ENCODE measurements at regions not wholly inside any gene's neighbourhood (a gene's known extent, or its start where the extent isn't known, plus 50 kb on each side); places are given as distances from the start of the nearest gene placed in this dataset.

DNA sequence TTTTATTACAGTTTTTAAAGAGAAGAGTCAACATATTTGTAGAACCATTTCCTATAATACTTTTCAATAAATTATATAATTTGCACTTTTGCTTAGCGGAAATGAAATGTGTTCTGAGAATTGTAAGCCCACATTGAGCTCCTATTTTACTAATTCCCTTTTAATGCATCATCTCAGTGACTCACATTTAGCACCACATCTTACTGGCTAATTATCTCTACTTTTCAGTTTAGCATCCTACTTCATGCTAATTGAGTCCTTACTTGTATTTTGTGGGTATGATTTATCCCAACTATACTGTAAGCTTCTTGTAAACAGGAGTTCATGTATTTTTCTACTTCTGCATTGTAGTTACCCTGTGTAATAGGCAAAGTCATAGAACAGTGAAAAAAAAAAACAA lies 67.5 kb downstream of the TMX1 start:
- H3K4me3 ChIP-seq (ENCODE audit: low read length) = no peak overlapping the region
- no peak for TF ChIP-seq ZNF274 (IDR thresholded peaks at IDR 0.05; ENCODE audit: low read depth, low read length)

DNA sequence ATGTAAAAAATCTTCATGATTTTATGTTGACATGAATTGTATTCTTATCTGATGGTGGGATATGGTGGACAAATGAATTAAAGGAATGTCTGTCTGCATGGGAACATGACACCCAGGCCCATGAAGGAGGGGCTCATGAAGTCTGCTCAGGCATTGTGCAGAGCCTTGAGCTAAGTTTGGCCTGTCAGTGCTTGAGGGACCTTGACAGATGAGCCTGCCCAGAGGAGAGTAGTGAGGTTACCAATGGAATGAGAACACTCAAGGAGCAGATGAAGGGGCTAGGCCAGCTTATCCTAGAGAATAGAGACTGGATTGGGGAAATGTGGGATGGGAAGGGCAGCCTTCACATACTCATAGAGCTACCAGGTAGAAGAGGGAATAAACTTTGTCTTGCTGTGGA lies 68.8 kb downstream of the TMX1 start:
- H3K4me3 ChIP-seq (ENCODE audit: low read length) = no peak overlapping the region
- TF ChIP-seq ZNF274 (IDR thresholded peaks at IDR 0.05; ENCODE audit: low read depth, low read length) = no peak

DNA sequence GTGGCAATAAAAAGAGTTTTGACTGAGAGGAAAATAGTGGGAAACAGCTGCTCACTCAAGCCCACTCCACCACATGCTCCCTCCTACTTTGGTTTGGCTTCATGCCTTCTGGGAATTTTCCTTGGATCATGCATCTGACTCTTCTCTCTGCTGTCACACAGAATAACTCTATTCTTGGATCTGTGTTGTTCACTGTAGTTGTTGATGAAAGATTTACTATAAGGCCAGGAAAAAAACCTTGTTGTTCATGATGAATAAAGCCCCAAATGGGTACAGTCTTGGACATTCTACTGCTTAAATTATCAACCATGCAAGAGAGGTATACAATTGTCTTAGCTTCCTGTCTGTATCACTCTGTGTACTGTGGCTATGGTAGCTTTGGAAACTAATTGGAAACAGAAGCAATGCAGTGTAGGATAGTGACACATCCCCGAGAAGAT lies 70.5 kb downstream of the TMX1 start:
- no peak for TF ChIP-seq ZNF274 (IDR thresholded peaks at IDR 0.05; ENCODE audit: low read depth, low read length)

DNA sequence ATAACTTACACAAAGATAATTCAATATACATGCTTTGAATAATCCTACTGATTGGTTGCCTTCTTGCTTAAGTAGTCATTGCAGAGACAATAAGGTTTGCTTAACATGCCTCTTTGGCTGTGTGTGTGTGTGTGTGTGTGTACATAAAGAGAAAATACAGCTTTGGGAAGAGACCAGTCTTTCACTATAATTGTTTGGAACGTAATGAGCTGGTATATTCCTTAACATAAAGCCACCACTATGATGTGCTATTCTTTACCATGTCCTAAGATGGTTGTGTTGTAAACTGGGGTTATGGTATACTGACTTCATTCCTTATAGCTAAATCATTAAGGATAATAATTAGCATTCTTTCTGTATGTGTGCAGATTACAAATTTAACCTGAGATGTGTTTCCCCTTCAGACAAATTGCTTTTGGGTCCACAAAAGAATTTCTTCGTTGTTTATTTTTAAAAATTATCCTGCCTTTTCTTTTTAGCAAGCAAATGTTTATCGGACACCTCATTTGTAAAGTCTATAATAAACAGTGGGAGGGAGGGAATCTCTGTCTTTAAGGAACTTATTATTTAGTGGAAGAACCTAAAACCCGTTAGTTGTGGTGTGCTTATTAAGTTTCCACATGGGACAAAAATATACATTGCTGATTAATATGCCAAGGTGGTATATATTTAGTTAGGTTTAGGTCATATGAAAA lies 74.4 kb downstream of the TMX1 start:
- TF ChIP-seq ZNF274 (IDR thresholded peaks at IDR 0.05; ENCODE audit: low read depth, low read length) = no peak

More for the DNA sequence above, 70.5 kb downstream of the TMX1 start:
- H3K4me3 ChIP-seq (ENCODE audit: low read length) = no peak overlapping the region

DNA sequence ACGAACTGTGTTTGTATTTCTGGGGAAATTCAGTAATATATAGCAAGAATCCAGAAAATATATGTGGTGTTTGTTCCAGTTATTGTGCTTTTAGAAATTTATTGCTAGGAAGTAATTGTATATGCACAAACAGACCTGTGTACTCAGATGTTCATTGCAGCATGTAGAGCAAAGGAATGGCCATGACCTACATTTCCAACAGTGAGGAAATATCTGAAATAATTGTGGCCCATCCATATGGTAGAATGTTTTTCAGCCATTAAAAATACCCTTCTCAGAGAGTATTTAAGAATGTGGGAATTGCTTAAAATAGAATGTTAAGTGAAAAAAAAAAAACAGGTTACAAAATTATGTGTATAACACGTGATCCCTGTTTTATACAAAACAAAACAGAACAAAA lies 77.3 kb downstream of the TMX1 start:
- no peak overlapping the region for H3K4me3 ChIP-seq (ENCODE audit: low read length)
- no peak for TF ChIP-seq ZNF274 (IDR thresholded peaks at IDR 0.05; ENCODE audit: low read depth, low read length)

More for the DNA sequence above, 74.4 kb downstream of the TMX1 start:
- no peak overlapping the region for H3K4me3 ChIP-seq (ENCODE audit: low read length)

DNA sequence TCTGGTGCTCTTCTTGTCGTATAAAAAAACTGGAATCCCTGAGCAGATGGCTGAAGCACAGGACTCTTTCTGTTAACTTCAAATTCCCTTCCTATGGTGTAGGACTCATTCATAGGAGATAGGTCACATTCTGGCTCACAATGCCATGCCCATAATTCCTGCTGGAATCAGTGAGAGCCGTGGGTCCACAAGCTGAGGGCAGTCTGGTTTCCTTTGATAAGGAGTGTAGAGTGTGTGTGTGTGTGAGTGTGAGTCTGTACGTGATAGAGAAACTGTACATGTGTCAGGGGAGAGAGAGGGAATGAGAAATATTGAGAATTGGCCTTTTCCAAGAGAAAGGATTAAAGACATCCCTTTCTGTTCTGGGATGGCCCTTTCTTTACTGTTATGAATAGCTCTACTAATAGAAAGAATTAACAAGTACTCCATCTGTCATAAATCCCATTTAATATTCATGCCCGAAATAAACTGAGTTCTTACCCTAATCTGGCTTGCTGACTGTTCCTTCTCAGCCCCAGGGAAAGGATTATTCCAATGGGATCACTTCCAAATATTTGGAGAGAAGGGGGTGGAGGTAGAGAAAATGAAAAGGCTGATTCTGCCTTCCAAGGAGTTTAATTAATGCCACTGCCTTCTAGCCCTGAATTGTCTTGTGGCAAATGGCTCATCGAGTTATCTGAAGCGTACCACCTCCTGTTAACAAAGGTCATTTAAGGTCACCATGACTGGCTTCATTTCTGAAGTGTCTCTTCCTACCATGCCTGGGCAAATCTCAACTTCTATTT lies 79.0 kb downstream of the TMX1 start:
- H3K4me3 ChIP-seq (ENCODE audit: low read length) = no peak overlapping the region
- TF ChIP-seq ZNF274 (IDR thresholded peaks at IDR 0.05; ENCODE audit: low read depth, low read length) = no peak

DNA sequence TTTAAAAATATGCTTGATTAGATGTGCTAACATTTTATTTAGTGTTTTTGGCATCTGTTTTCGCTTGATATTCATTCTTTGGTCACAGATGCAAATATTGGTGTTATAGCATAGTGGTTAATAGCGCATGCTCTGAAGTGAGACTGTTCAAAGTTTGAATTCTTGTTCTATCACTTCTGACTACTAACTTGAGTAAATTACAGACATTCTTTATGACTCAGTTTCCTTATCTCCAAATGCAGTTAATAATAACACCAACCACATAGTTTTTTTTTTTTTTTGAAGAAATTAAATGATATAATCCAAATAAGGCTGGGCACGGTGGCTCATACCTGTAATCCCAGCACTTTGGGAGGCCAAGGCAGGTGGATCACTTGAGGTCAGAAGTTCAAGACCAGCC lies 81.0 kb downstream of the TMX1 start:
- H3K4me3 ChIP-seq (ENCODE audit: low read length) = no peak overlapping the region
- no peak for TF ChIP-seq ZNF274 (IDR thresholded peaks at IDR 0.05; ENCODE audit: low read depth, low read length)

DNA sequence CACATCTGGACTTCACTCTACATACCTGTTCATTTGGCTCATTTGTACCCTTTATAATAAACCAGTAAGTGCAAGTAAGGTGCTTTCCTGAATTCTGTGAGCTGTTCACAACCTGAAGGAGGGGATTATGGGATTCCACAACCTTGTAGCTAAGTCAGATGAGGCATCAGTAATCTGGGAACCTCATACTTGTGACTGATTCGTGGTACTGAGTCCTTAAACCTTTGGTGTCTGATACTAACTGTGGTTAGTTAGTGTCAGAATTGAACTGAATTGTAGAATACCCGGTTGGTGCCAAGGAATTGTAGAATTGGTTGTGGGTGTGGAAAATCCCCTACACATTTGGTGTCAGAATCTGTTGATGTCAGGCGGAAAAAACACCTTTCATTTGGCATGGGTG lies 83.4 kb downstream of the TMX1 start:
- no peak for TF ChIP-seq ZNF274 (IDR thresholded peaks at IDR 0.05; ENCODE audit: low read depth, low read length)
- H3K4me3 ChIP-seq (ENCODE audit: low read length) = no peak overlapping the region

DNA sequence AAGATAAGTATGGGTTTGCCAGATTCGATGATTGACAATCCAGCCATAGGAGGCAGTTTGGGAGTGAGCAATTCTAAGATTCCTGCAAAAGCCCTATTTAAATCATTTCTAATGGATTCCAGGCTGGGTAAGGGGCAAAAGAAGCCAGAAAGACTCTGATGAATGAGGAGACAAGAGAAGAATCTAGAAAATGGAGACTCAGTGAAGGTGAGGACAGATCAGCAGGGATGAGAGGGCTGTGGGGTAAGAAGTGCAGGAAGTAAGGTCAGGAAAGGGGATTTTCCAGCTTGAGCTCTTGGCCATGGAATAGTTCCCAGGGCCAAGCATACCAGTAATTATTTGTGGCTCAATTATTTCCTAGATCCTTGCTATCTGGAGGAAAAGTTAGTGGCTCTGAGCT lies 87.3 kb downstream of the TMX1 start:
- no peak overlapping the region for H3K4me3 ChIP-seq (ENCODE audit: low read length)
- no peak for TF ChIP-seq ZNF274 (IDR thresholded peaks at IDR 0.05; ENCODE audit: low read depth, low read length)

DNA sequence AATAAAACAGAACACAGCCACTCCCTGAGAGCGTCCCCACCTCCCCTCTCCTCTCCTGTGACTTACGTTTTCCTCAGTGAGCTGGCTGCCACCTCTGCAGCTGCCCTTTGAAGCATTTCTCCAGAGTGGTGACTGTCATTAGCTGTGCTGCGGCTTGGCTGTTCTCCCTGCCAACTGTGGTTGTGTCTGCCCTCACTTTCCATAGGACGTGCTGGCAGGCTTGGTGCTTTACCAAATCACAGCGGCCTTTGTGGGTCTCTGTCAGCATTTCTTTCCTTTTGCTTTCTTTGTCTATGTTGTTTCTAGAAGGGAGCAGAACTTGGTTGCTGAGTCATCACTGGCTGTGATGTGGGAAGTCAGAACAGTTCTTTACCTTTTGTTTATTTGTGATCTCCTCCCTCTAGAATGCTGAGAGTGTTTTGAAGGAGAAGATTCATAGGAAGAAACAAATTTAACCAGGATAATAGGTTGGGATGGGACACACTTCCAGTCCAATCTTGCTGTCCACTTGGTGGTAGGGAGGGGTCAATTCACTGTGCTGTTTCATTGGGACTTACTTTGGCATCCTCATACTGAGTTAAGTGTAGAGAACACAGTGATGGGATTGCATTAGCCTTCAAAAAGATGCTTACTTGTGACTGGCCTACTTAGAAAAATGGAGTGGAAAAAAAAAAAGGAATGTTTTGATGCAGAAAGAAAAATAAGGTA lies 88.2 kb downstream of the TMX1 start:
- no peak for TF ChIP-seq ZNF274 (IDR thresholded peaks at IDR 0.05; ENCODE audit: low read depth, low read length)
- H3K4me3 ChIP-seq (ENCODE audit: low read length) = no peak overlapping the region

DNA sequence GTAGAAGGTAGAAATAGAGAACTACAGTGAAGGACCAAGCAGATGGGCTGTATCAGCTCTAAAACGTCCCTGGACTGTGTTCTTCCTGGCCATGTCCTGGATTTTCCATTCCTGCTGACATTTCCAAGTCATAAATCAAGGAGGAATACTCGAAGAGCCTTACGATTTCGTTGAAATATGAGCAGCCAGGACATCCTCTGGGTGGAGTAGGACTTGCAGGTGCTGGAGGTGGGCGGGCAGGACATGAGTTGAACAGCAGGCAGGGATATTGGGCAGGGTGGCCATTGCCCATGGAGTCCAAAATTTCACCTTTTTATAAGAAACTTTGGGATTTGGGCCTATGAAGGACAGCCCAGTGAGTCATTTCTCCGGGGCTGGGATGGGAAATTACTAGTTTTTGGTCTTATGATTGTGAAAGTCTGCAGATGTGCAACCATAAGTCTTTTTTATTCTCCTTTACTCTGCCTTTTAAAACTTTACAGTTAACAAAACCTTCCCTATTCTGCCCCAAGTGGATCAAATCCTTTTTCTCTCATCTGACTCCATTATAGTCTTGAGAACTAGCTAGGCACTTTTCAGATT lies 88.8 kb downstream of the TMX1 start:
- no peak for TF ChIP-seq ZNF274 (IDR thresholded peaks at IDR 0.05; ENCODE audit: low read depth, low read length)

DNA sequence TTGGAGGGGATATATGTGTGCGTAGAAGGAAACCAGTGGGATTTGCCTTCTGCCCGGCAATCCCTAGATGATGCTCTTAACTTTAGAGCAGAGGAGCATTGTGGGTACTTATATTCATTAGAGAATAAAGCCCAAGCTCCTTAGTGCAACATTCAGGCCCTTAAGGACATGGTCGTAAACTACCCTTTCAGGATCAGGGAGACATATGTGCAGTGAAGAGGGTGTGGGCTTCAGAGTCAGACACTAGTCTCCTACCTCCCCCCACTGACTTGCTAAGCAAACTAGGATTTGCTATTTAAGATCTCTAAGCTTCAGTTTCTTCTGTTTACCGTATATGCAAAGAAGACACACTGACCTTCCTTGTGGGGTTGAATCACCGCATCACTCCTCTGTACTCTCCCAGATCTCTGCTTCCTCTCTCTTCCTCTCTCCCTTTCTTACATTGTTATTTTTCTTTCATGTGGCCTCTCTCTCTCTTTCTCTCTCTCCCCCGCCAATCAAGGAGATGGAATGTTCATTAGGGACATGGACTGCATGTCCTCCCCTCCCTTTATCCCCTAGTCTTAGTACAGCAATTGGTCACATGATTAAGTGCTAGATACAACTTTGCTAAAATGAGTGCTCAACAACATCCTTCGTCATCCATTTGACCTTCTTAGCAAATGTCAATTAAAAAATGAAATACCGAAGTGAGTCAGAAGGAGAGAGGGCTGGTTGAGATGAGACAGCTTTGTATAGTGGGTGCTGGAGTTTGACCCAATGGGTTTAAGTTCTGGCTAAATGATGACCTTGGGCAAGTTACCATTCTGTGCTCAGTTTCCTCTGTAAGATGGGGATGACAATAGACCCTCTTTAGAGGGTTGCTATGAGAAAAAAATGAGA lies 91.7 kb downstream of the TMX1 start:
- H3K4me3 ChIP-seq (ENCODE audit: low read length) = no peak overlapping the region
- no peak for TF ChIP-seq ZNF274 (IDR thresholded peaks at IDR 0.05; ENCODE audit: low read depth, low read length)

More for the DNA sequence above, 88.8 kb downstream of the TMX1 start:
- no peak overlapping the region for H3K4me3 ChIP-seq (ENCODE audit: low read length)

DNA sequence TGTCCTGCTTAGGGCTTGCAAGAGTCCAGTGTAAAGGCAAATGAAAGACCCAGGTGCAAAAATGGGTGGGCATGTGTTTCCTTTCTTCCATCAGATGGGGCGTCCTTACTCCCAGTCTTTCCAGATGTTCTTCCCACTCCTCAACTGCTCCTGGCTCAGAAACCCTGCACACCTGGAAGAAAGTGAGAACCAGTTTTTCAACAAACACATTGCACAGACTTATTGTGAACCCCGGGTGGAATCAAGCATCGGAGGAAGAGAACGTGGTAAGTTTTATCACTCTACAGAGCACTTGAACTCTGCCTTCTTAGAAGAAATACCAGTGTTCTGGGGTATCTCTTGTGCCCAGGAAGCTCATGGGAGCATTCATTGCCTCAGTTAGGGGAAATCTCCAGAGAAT lies 93.3 kb downstream of the TMX1 start:
- no peak overlapping the region for H3K4me3 ChIP-seq (ENCODE audit: low read length)
- no peak for TF ChIP-seq ZNF274 (IDR thresholded peaks at IDR 0.05; ENCODE audit: low read depth, low read length)
